ENCODE measurements at regions not wholly inside any gene's neighbourhood (a gene's known extent, or its start where the extent isn't known, plus 50 kb on each side); places are given as distances from the start of the nearest gene placed in this dataset.

- TF ChIP-seq CTCF (conservative IDR thresholded peaks at IDR 0.05; ENCODE audit: low read depth, low read length) (no peak), EZH2 (IDR thresholded peaks at IDR 0.05; ENCODE audit: borderline replicate concordance, low read depth, low read length, poor library complexity, severe bottlenecking) (no peak)
Observed at GRCh38 chr11:15825976-15826650, 530.2 kb downstream of the SOX6 start.
